Progenitor cell of endocrine pancreas (in vitro differentiated cells): ENCODE measurements at regions not wholly inside any gene's neighbourhood (a gene's known extent, or its start where the extent isn't known, plus 50 kb on each side); places are given as distances from the start of the nearest gene placed in this dataset.

Experiments
- DNase-seq: peaks from one replicate; pipeline ENCODE4 v3.0.0; 2021; ENCODE audit warnings: low spot score; ENCODE audit not compliant: unreplicated experiment
- H3K27ac Mint-ChIP-seq: 2 replicates; pipeline ENCODE4 v1.8.0; 2021; ENCODE audit warnings: mild to moderate bottlenecking, moderate library complexity, mixed read lengths
- H3K27me3 Mint-ChIP-seq: 2 replicates; pipeline ENCODE4 v1.8.0; 2021; ENCODE audit warnings: mixed read lengths
- H3K36me3 Mint-ChIP-seq: 2 replicates; pipeline ENCODE4 v1.8.0; 2022; ENCODE audit warnings: mixed read lengths; ENCODE audit not compliant: insufficient read depth
- H3K4me1 Mint-ChIP-seq: 2 replicates; pipeline ENCODE4 v1.8.0; 2021; ENCODE audit warnings: low read depth, mixed read lengths
- H3K4me3 Mint-ChIP-seq: 2 replicates; pipeline ENCODE4 v1.8.0; 2021; ENCODE audit warnings: low read depth, mild to moderate bottlenecking, moderate library complexity, mixed read lengths
- H3K9me3 Mint-ChIP-seq: 2 replicates; pipeline ENCODE4 v1.8.0; 2021; ENCODE audit warnings: low read depth, mixed read lengths
- TF ChIP-seq, protein P1 (sequence below): fragments of 200-600 bp; sonication (generic); IDR thresholded peaks from one replicate; pipeline ENCODE4 v1.5.0; 2021; ENCODE audit warnings: antibody characterized with exemption, mild to moderate bottlenecking; ENCODE audit not compliant: unreplicated experiment

DNA sequence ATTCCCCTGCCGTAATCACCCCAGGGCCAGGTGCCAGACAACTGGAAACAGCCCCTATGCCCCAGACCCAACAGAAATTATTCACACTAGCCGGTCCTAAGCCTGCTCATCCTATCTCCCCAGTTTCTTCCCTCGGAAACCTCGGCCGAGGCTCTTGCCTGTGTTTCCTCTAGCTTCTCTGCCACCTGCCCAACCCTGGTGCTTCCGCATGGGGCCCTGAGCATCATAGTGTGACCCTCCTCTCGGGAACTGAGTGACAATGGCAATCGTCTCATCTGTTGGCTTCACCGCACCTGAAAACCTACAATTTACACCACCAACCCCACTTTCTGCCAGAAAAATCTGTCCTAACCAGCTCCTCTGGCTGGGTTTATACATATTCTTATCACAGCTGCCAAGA, 257.3 kb downstream of the SOD2 start:
- Mint-ChIP-seq H3K36me3 (peaks cover 1% of the 10 kb centered on the region), H3K9me3 (peaks cover 12% of the 10 kb centered on the region), H3K27ac (no peak overlapping the region), H3K4me1 (peaks cover 3% of the 10 kb centered on the region), H3K4me3 (no peak overlapping the region), H3K27me3 (peaks cover 21% of the 10 kb centered on the region)
- no peak for DNase-seq
- TF ChIP-seq, protein P1, sequence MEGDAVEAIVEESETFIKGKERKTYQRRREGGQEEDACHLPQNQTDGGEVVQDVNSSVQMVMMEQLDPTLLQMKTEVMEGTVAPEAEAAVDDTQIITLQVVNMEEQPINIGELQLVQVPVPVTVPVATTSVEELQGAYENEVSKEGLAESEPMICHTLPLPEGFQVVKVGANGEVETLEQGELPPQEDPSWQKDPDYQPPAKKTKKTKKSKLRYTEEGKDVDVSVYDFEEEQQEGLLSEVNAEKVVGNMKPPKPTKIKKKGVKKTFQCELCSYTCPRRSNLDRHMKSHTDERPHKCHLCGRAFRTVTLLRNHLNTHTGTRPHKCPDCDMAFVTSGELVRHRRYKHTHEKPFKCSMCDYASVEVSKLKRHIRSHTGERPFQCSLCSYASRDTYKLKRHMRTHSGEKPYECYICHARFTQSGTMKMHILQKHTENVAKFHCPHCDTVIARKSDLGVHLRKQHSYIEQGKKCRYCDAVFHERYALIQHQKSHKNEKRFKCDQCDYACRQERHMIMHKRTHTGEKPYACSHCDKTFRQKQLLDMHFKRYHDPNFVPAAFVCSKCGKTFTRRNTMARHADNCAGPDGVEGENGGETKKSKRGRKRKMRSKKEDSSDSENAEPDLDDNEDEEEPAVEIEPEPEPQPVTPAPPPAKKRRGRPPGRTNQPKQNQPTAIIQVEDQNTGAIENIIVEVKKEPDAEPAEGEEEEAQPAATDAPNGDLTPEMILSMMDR, result no peak

- no peak overlapping the region for H3K27ac Mint-ChIP-seq
- no peak for DNase-seq
- peaks cover 1% of the 10 kb centered on the region for H3K36me3 Mint-ChIP-seq
- H3K27me3 Mint-ChIP-seq, result peaks cover 26% of the 10 kb centered on the region
- TF ChIP-seq, protein P1, result no peak
- H3K4me3 Mint-ChIP-seq, result no peak overlapping the region
- peaks cover 12% of the 10 kb centered on the region for H3K9me3 Mint-ChIP-seq
- H3K4me1 Mint-ChIP-seq, result peaks cover 3% of the 10 kb centered on the region
Measured at GRCh38 chr6:159434410-159434809, 258.6 kb downstream of the SOD2 start.

GRCh38 chr6:159433550-159433949, 259.5 kb downstream of the SOD2 start:
- Mint-ChIP-seq H3K27me3 (peaks cover 25% of the 10 kb centered on the region), H3K4me1 (peaks cover 3% of the 10 kb centered on the region), H3K36me3 (peaks cover 1% of the 10 kb centered on the region), H3K4me3 (no peak overlapping the region), H3K9me3 (peaks cover 12% of the 10 kb centered on the region), H3K27ac (no peak overlapping the region)
- no peak for DNase-seq
- TF ChIP-seq, protein P1, result no peak

DNA sequence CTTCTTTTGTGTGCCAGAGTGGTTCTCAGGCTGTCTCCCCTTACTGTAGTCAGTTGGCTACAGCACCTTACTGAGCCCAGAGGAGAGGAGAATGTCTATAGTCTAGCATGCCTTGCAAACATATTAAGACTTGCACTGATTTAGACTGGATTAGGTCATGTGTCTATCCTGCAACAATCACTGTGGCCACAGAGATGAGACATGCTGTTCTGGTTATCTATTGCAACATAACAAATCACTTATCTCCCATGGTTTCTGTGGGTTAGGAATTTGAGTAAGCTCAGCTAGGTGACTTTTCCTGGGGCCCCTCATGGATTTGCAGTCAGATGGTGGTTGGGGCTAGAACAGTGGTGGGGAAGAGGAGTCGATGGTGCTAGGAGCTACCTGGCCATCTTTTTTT, 261.3 kb downstream of the SOD2 start:
- Mint-ChIP-seq H3K4me1 (peaks cover 3% of the 10 kb centered on the region), H3K4me3 (no peak overlapping the region), H3K9me3 (peaks cover 12% of the 10 kb centered on the region), H3K36me3 (peaks cover 1% of the 10 kb centered on the region), H3K27ac (no peak overlapping the region), H3K27me3 (peaks cover 24% of the 10 kb centered on the region)
- DNase-seq, result no peak
- TF ChIP-seq, protein P1, result no peak

DNA sequence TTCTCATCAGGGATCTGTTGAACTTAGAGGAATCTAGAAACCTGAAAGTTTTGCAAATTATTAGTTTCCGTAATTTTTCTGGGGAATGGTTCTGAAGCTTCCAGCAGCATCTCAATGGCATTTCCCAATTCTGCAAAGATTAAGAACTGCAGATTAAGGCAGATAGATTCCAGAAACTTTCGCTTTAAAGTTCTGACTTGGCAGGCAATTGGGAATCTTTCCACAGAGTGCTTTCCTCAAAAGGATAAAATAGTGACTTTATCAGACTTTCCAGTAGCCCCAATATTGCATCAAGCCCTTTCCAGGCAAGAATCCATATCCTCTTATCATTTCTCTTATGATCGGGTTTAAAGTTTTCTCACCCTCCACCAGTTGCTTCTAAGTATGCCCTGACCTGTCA, 261.1 kb downstream of the FNDC1 start:
- Mint-ChIP-seq H3K4me1 (no peaks in the 10 kb centered on the region), H3K36me3 (peaks cover 1% of the 10 kb centered on the region), H3K4me3 (no peak overlapping the region), H3K9me3 (peaks cover 12% of the 10 kb centered on the region), H3K27ac (no peak overlapping the region), H3K27me3 (peaks cover 17% of the 10 kb centered on the region)
- no peak for DNase-seq
- TF ChIP-seq, protein P1, result no peak
